ENCODE measurements at regions not wholly inside any gene's neighbourhood (a gene's known extent, or its start where the extent isn't known, plus 50 kb on each side); places are given as distances from the start of the nearest gene placed in this dataset.

- ATAC-seq (no peak), FAIRE-seq (no peak), DNase-seq (ENCODE audit: low read depth, low spot score) (no peak)
- no peak overlapping the region for H3K9ac ChIP-seq (ENCODE audit: control insufficient read depth, insufficient read depth, low read length)
- H3K79me2 ChIP-seq (ENCODE audit: control insufficient read depth, insufficient read depth, low read length), result no peaks in the 10 kb centered on the region
- H3K9me3 ChIP-seq (replicated peaks; ENCODE audit: control insufficient read depth, insufficient read depth, low read length), result no peaks in the 10 kb centered on the region
- H2AFZ ChIP-seq (ENCODE audit: control insufficient read depth, low read depth, low read length), result no peak overlapping the region
- H3K4me3 ChIP-seq, result no peak overlapping the region
- intact Hi-C loops (cut with micrococcal nuclease; ENCODE audit: unreplicated experiment), result no loop called here
- SMC1A ChIA-PET (ENCODE audit: uncharacterized antibody, unreplicated experiment), result interaction anchor here (1.2 kb wide), 2 partner anchors 18 to 337 kb away, joined by 3 read pairs; no protein-coding TSS in a partner anchor
- no TSS peak for BruUV-seq (replicated peaks)
- POLR2A ChIA-PET, result no interaction called here
- TF ChIP-seq NFXL1 (IDR thresholded peaks at IDR 0.05; ENCODE audit: borderline replicate concordance), result no peak
- peak; percentile 67 for TF ChIP-seq ZBTB40 (IDR thresholded peaks at IDR 0.05; ENCODE audit: borderline replicate concordance)
- CTCF ChIA-PET, result interaction anchor here (1.3 to 2.7 kb wide), 2 partner anchors 18 to 20 kb away, joined by 4 to 11 read pairs; no protein-coding TSS in a partner anchor
- H3K4me2 ChIP-seq (ENCODE audit: control insufficient read depth, insufficient read depth), result no peak overlapping the region
- 29% methylated on average over 3 of the region's 3 CpGs for WGBS (ENCODE audit: insufficient coverage, insufficient replicate concordance, low lambda C conversion rate, missing lambda C conversion rate)
- no peaks in the 10 kb centered on the region for H3K4me1 ChIP-seq (ENCODE audit: control insufficient read depth, insufficient read depth, low read length)
- no peaks in the 10 kb centered on the region for H4K20me1 ChIP-seq (ENCODE audit: control insufficient read depth, insufficient read depth)
- H3K27me3 ChIP-seq (replicated peaks in 1 of 2; ENCODE audit: control insufficient read depth in 2 of 2, insufficient read depth in 2 of 2, low read length in 1 of 2), result no peaks in the 10 kb centered on the region
- H3K36me3 ChIP-seq (ENCODE audit: control insufficient read depth in 2 of 2, insufficient read depth in 2 of 2, low read length in 1 of 2), result no peaks in the 10 kb centered on the region
- in situ Hi-C loops (cut with MboI), result no loop called here
- RAD21 ChIA-PET (ENCODE audit: unreplicated experiment), result no interaction called here
- no peak overlapping the region for H3K27ac ChIP-seq (ENCODE audit: control insufficient read depth, insufficient read depth)
Measured at GRCh38 chr4:151820004-151820403, 59.2 kb upstream of the GATB start.

GRCh38 chr4:151811403-151811802 lies 50.6 kb upstream of the GATB start:
- no peaks in the 10 kb centered on the region for H4K20me1 ChIP-seq (ENCODE audit: control insufficient read depth, insufficient read depth)
- no peak overlapping the region for H3K4me2 ChIP-seq (ENCODE audit: control insufficient read depth, insufficient read depth)
- no peak overlapping the region for H3K27ac ChIP-seq (ENCODE audit: control insufficient read depth, insufficient read depth)
- intact Hi-C loops (cut with micrococcal nuclease; ENCODE audit: unreplicated experiment) (no loop called here), in situ Hi-C loops (cut with MboI) (no loop called here)
- H3K36me3 ChIP-seq (ENCODE audit: control insufficient read depth in 2 of 2, insufficient read depth in 2 of 2, low read length in 1 of 2), result no peaks in the 10 kb centered on the region
- DNase-seq (ENCODE audit: low read depth, low spot score) (no peak), ATAC-seq (no peak), FAIRE-seq (no peak)
- ChIA-PET POLR2A (no interaction called here), CTCF (interaction anchor here (0.8 to 2.8 kb wide), 2 partner anchors 9 to 21 kb away, joined by 3 to 26 read pairs; no protein-coding TSS in a partner anchor), SMC1A (ENCODE audit: uncharacterized antibody, unreplicated experiment) (interaction anchor here (1.4 kb wide), 1 partner anchor 9 kb away, joined by 4 read pairs; no protein-coding TSS in a partner anchor), RAD21 (ENCODE audit: unreplicated experiment) (no interaction called here)
- H3K9ac ChIP-seq (ENCODE audit: control insufficient read depth, insufficient read depth, low read length), result no peak overlapping the region
- no TSS peak for BruUV-seq (replicated peaks)
- no peaks in the 10 kb centered on the region for H3K9me3 ChIP-seq (replicated peaks; ENCODE audit: control insufficient read depth, insufficient read depth, low read length)
- no peak overlapping the region for H2AFZ ChIP-seq (ENCODE audit: control insufficient read depth, low read depth, low read length)
- no peak overlapping the region for H3K4me3 ChIP-seq
- no peaks in the 10 kb centered on the region for H3K4me1 ChIP-seq (ENCODE audit: control insufficient read depth, insufficient read depth, low read length)
- H3K79me2 ChIP-seq (ENCODE audit: control insufficient read depth, insufficient read depth, low read length), result no peaks in the 10 kb centered on the region
- no peaks in the 10 kb centered on the region for H3K27me3 ChIP-seq (replicated peaks in 1 of 2; ENCODE audit: control insufficient read depth in 2 of 2, insufficient read depth in 2 of 2, low read length in 1 of 2)
- no peak for TF ChIP-seq ZNF687 (IDR thresholded peaks at IDR 0.05)
- no peak for TF ChIP-seq SUZ12 (IDR thresholded peaks at IDR 0.05; ENCODE audit: unreplicated experiment)
- TF ChIP-seq PML (IDR thresholded peaks at IDR 0.05; ENCODE audit: low read length), result no peak
- no peak for TF ChIP-seq NBN (IDR thresholded peaks at IDR 0.05)
- TF ChIP-seq WRNIP1 (IDR thresholded peaks at IDR 0.05; ENCODE audit: borderline replicate concordance, low read depth, low read length), result no peak
- no peak for TF ChIP-seq NR2C2 (IDR thresholded peaks at IDR 0.05; ENCODE audit: borderline replicate concordance, control insufficient read depth, insufficient read length, low read depth)

Measured in GM12878 (cell line).